Gastrocnemius medialis (tissue), 4 donors: ENCODE measurements at regions not wholly inside any gene's neighbourhood (a gene's known extent, or its start where the extent isn't known, plus 50 kb on each side); places are given as distances from the start of the nearest gene placed in this dataset.

ENCODE experiments used
- POLR2A ChIP-seq, 2 donors: fragments of 450-650 bp; IDR thresholded peaks; one replicate each; pipeline ENCODE4 v1.6.1; 2017; ENCODE audit warnings: antibody characterized with exemption in 2 of 2, mild to moderate bottlenecking in 2 of 2, moderate library complexity in 2 of 2
- TF ChIP-seq, protein P1 (sequence below), 5 experiments: fragments of 450-650 bp in 3 of 5; fragments of 200-600 bp in 2 of 5; sonication (generic) in 2 of 5; IDR thresholded peaks in 4 of 5; conservative IDR thresholded peaks in 1 of 5; 1 replicate in 4 of 5; 2 replicates in 1 of 5; pipeline ENCODE4 v1.5.1; 2016 to 2019; ENCODE audit warnings: antibody characterized with exemption in 5 of 5, mild to moderate bottlenecking in 3 of 5, moderate library complexity in 3 of 5

DNA sequence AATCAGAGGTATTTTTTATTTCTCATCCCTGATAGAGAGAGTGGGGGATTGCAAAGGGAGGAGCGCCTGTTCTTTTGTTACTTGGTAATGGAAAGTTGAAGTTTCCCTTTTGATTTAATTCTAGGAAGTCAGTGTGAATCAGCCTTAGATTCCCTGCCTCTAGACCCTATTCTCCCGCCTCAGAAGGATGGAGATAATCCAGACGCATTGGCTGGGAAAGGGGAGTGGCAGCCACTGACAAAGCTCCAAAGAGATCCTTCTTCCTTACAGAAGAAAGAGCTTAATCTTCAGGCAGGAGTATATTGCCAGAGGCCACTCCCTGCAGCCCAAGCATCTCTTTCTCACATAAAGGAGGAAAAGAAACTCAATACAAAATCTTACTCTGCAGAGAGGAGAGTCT is 122.3 kb upstream of the GALNT17 start:
- no peak for TF ChIP-seq POLR2A (IDR thresholded peaks at IDR 0.05)
- TF ChIP-seq, protein P1, sequence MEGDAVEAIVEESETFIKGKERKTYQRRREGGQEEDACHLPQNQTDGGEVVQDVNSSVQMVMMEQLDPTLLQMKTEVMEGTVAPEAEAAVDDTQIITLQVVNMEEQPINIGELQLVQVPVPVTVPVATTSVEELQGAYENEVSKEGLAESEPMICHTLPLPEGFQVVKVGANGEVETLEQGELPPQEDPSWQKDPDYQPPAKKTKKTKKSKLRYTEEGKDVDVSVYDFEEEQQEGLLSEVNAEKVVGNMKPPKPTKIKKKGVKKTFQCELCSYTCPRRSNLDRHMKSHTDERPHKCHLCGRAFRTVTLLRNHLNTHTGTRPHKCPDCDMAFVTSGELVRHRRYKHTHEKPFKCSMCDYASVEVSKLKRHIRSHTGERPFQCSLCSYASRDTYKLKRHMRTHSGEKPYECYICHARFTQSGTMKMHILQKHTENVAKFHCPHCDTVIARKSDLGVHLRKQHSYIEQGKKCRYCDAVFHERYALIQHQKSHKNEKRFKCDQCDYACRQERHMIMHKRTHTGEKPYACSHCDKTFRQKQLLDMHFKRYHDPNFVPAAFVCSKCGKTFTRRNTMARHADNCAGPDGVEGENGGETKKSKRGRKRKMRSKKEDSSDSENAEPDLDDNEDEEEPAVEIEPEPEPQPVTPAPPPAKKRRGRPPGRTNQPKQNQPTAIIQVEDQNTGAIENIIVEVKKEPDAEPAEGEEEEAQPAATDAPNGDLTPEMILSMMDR (IDR thresholded peaks at IDR 0.05 in 4 of 5, conservative IDR thresholded peaks at IDR 0.05 in 1 of 5) = no peak
